ENCODE measurements at regions not wholly inside any gene's neighbourhood (a gene's known extent, or its start where the extent isn't known, plus 50 kb on each side); places are given as distances from the start of the nearest gene placed in this dataset.
"Not testable (repeated sequence)": the region's sequence is repeated elsewhere in the genome, so short reads cannot be mapped to it uniquely, and the experiment has no call there.

GRCh38 chr3:130151555-130151954, 69.9 kb downstream of the ALG1L2 start:
- not testable (repeated sequence) for DNase-seq (ENCODE audit: low read depth, low spot score); H3K36me3 ChIP-seq (ENCODE audit: insufficient read depth, low read length); H3K9ac ChIP-seq (ENCODE audit: insufficient read length); H3K4me3 ChIP-seq; H3K9me3 ChIP-seq (ENCODE audit: low read depth, low read length); H3K27ac ChIP-seq

- not testable (repeated sequence) for H3K4me3 ChIP-seq; H3K36me3 ChIP-seq (ENCODE audit: insufficient read depth, low read length); H3K27ac ChIP-seq; H3K9me3 ChIP-seq (ENCODE audit: low read depth, low read length); DNase-seq (ENCODE audit: low read depth, low spot score); H3K9ac ChIP-seq (ENCODE audit: insufficient read length)
Observed at GRCh38 chr3:130153247-130153646, 71.6 kb downstream of the ALG1L2 start.

- not testable (repeated sequence) for H3K9ac ChIP-seq (ENCODE audit: insufficient read length); DNase-seq (ENCODE audit: low read depth, low spot score); H3K9me3 ChIP-seq (ENCODE audit: low read depth, low read length); H3K27ac ChIP-seq; H3K4me3 ChIP-seq; H3K36me3 ChIP-seq (ENCODE audit: insufficient read depth, low read length)
Observed at GRCh38 chr3:130155464-130155863, 73.8 kb downstream of the ALG1L2 start.

DNA sequence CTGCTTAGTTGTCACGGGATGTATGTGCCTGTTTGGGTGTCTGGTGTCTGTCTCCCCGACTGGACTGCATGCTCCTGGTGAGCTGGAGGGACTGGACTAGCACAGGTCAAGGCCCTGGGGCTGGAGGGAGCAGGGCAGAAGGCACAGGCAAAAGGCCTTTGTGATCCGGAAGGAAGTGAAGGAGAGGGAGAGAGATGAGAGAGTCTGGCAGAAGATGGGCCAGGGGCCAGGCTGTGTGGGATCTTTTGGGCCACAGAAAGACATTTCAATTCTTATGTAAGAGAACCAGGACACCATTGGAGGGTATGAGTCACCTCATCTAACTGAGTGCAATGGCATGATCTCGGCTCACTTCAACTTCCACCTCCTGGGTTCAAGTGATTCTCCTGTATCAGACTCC, 85.2 kb downstream of the ALG1L2 start:
- H3K4me3 ChIP-seq; H3K9me3 ChIP-seq (ENCODE audit: low read depth, low read length); DNase-seq (ENCODE audit: low read depth, low spot score); H3K27ac ChIP-seq; H3K36me3 ChIP-seq (ENCODE audit: insufficient read depth, low read length); H3K9ac ChIP-seq (ENCODE audit: insufficient read length): not testable (repeated sequence)

GRCh38 chr3:130175195-130175594, 93.6 kb downstream of the ALG1L2 start:
- H3K27ac ChIP-seq; DNase-seq (ENCODE audit: low read depth, low spot score); H3K4me3 ChIP-seq; H3K36me3 ChIP-seq (ENCODE audit: insufficient read depth, low read length); H3K9ac ChIP-seq (ENCODE audit: insufficient read length); H3K9me3 ChIP-seq (ENCODE audit: low read depth, low read length): not testable (repeated sequence)

DNA sequence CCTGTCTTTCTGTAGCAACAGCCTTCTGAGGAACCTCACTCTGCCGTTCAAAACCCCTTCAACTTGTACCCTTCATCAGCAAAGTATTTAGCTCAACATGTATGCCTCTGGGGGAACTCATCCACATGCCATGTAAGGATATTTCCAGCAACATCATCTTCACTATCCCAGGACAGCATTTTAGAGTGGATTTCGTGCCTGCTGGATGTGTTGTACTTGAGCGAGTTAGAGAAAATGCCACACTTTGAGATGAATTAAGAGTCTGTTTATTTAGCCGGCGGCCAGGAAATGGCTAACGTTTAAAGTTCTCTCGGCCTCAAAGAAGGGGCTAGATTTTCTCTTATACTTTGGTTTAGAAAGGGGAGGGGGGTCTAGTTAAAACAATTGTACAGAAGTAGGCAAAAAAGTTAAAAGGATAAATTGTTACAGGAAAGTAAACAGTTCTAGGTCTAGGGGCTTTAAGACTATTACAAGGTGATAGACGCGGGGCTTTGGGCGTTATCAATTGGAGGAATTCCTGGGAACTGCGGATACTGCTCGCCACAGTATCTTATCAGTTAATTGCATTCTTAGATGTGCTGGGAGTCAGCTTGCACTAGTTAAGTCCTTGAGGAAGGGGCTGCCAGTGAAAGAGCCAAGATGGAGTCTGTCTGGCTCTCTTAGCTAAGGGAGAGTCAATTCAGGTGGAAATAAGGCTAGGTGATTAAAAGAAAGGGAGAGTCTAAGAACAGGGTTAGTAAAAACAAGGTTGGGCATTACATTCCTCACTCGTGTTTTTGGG, 95.0 kb downstream of the ALG1L2 start:
- not testable (repeated sequence) for H3K9ac ChIP-seq (ENCODE audit: insufficient read length); H3K27ac ChIP-seq; DNase-seq (ENCODE audit: low read depth, low spot score); H3K36me3 ChIP-seq (ENCODE audit: insufficient read depth, low read length); H3K4me3 ChIP-seq; H3K9me3 ChIP-seq (ENCODE audit: low read depth, low read length)

- not testable (repeated sequence) for H3K9me3 ChIP-seq (ENCODE audit: low read depth, low read length); H3K9ac ChIP-seq (ENCODE audit: insufficient read length); H3K4me3 ChIP-seq; H3K36me3 ChIP-seq (ENCODE audit: insufficient read depth, low read length); H3K27ac ChIP-seq; DNase-seq (ENCODE audit: low read depth, low spot score)
Observed at GRCh38 chr3:130178835-130179234, 97.2 kb downstream of the ALG1L2 start.

- H3K9me3 ChIP-seq (ENCODE audit: low read depth, low read length); H3K27ac ChIP-seq; H3K36me3 ChIP-seq (ENCODE audit: insufficient read depth, low read length); DNase-seq (ENCODE audit: low read depth, low spot score); H3K9ac ChIP-seq (ENCODE audit: insufficient read length): not testable (repeated sequence)
- peak overlapping the region; percentile 66 for H3K4me3 ChIP-seq
Observed at GRCh38 chr3:130179353-130179970, 97.8 kb downstream of the ALG1L2 start.

GRCh38 chr3:130182475-130182874, 100.8 kb downstream of the ALG1L2 start:
- H3K4me3 ChIP-seq; H3K9me3 ChIP-seq (ENCODE audit: low read depth, low read length); DNase-seq (ENCODE audit: low read depth, low spot score); H3K9ac ChIP-seq (ENCODE audit: insufficient read length); H3K36me3 ChIP-seq (ENCODE audit: insufficient read depth, low read length); H3K27ac ChIP-seq: not testable (repeated sequence)

DNA sequence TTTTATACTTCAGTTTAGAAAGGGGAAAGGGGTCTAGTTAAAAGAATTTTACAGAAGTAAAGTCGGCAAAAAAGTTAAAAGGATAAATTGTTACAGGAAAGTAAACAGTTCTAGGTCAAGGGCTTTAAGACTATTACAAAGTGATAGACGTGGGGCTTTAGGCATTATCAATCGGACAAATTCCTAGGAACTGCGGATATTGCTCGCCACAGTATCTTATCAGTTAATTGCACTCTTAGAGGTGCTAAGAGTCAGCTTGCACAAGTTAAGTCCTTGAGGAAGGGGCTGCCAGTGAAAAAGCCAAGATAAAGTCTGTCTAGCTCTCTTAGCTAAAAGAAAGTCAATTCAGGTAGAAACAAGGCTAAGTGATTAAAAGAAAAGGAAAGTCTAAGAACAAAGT, 102.1 kb downstream of the ALG1L2 start:
- not testable (repeated sequence) for H3K9me3 ChIP-seq (ENCODE audit: low read depth, low read length); H3K4me3 ChIP-seq; H3K9ac ChIP-seq (ENCODE audit: insufficient read length); H3K27ac ChIP-seq; DNase-seq (ENCODE audit: low read depth, low spot score); H3K36me3 ChIP-seq (ENCODE audit: insufficient read depth, low read length)

DNA sequence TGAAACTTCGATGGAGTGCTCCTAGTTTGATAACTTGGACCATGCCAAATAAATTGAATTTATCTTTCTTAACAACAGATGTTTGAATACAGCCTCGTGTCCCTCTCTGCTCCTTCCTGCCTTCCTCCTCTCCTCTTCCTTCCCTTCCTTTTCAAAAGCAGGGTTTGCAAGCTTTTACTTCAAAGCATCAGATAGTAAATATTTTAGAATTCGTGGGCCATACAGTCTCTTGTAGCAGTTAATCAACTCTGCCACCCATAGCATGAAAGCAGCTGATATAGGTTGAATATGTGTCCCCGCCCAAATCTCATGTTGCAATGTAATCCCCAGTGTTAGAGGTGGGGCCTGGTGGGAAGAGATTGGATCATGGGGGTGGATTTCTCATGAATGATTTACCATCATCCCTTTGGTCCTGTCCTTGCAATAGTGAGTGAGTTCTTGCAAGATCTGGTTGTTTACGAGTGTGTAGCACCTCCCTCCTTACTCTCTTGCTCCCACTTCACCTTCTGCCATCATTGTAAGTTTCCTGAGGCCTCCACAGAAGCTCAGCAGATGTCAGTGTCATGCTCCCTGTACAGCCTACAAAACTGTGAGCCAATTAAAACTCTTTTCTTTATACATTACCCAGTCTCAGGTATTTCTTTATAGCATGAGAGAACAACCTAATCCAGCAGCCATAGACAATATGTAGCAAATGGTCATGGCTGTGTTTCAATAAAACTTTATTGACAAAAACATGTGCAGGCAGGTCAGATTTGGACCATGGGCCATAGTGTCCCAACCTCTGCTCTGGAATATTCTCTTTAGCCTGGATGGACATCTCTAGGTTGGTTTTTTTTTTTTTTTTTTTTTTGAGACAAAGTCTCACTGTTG, 102.8 kb downstream of the ALG1L2 start:
- not testable (repeated sequence) for H3K9ac ChIP-seq (ENCODE audit: insufficient read length); H3K27ac ChIP-seq; H3K9me3 ChIP-seq (ENCODE audit: low read depth, low read length); DNase-seq (ENCODE audit: low read depth, low spot score); H3K4me3 ChIP-seq; H3K36me3 ChIP-seq (ENCODE audit: insufficient read depth, low read length)

DNA sequence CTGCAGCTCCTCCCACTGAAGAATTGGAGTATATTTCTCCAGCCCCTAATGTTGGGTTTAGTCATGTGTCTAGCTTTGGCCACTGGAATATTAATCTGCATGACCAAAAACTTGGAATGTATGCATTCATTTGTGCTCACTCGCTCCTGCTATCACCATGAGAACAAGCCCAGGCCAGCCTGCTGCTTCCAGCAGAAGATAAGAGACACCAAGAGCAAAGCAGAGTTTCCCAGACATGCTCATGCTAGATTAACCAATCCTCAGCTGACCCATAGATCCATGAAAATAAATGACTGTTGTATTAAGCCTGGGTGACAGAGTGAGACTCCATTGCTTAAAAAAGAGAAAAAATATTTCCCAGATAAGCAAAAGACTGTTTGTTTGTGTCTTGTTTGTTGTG, 119.6 kb downstream of the ALG1L2 start:
- not testable (repeated sequence) for H3K9me3 ChIP-seq (ENCODE audit: low read depth, low read length); DNase-seq (ENCODE audit: low read depth, low spot score); H3K4me3 ChIP-seq; H3K9ac ChIP-seq (ENCODE audit: insufficient read length); H3K27ac ChIP-seq; H3K36me3 ChIP-seq (ENCODE audit: insufficient read depth, low read length)

GRCh38 chr3:130203633-130204032, 122.0 kb downstream of the ALG1L2 start:
- H3K27ac ChIP-seq; DNase-seq (ENCODE audit: low read depth, low spot score); H3K9ac ChIP-seq (ENCODE audit: insufficient read length); H3K9me3 ChIP-seq (ENCODE audit: low read depth, low read length); H3K36me3 ChIP-seq (ENCODE audit: insufficient read depth, low read length); H3K4me3 ChIP-seq: not testable (repeated sequence)
